ENCODE measurements at regions not wholly inside any gene's neighbourhood (a gene's known extent, or its start where the extent isn't known, plus 50 kb on each side); places are given as distances from the start of the nearest gene placed in this dataset.
"Not testable (repeated sequence)": the region's sequence is repeated elsewhere in the genome, so short reads cannot be mapped to it uniquely, and the experiment has no call there.

DNA sequence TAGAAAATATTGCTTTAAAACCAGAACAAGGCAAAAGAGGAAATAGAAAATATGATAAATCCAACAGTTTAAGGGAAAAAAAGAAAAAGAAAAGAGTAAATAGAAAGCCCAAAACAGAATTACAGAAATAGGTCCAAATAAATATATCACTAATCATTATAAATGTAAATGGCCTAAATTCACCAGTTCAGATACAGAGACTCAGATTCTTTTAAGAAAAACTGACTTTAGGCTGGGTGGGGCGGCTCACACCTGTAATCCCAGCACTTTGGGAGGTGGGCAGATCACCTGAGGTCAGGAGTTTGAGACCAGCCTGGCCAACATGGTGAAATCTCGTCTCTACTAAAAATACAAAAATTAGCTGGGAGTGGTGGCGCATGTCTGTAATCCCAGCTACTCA lies 79.7 kb upstream of the RASGRP1 start:
- not testable (repeated sequence) for TF ChIP-seq CTCF (conservative IDR thresholded peaks at IDR 0.05; ENCODE audit: low read depth, low read length); EZH2 (IDR thresholded peaks at IDR 0.05; ENCODE audit: borderline replicate concordance, low read depth, low read length, poor library complexity, severe bottlenecking)
